ENCODE measurements at regions not wholly inside any gene's neighbourhood (a gene's known extent, or its start where the extent isn't known, plus 50 kb on each side); places are given as distances from the start of the nearest gene placed in this dataset.
"Not testable (repeated sequence)": the region's sequence is repeated elsewhere in the genome, so short reads cannot be mapped to it uniquely, and the experiment has no call there.

DNA sequence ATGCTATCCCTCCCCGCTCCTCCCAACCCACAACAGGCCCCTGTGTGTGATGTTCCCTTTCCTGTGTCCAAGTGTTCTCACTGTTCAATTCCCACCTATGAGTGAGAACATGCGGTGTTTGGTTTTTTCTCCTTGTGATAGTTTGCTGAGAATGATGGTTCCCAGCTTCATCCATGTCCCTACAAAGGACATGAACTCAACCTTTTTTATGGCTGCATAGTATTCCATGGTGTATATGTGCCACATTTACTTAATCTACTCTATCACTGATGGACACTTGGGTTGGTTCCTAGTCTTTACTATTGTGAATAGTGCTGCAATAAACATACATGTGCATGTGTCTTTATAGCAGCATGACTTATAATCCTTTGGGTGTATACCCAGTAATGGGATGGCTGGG lies 126.6 kb upstream of the HMGN3 start:
- BruUV-seq (replicated peaks); CTCF ChIA-PET; H3K4me2 ChIP-seq (ENCODE audit: low read length); H3K9me2 ChIP-seq (replicated peaks; ENCODE audit: low read length); H4K20me1 ChIP-seq (ENCODE audit: low read length); H3K79me2 ChIP-seq (ENCODE audit: low read length); H3K27ac ChIP-seq (ENCODE audit: low read length); H3K27me3 ChIP-seq (ENCODE audit: low read length); ATAC-seq; H2AFZ ChIP-seq (ENCODE audit: low read length); H3F3A ChIP-seq (ENCODE audit: low read length, unreplicated experiment); H3K4me1 ChIP-seq (ENCODE audit: insufficient read depth, low read length); H3K36me3 ChIP-seq (ENCODE audit: low read depth, low read length); H3K9ac ChIP-seq (ENCODE audit: low read length); H3K9me3 ChIP-seq (ENCODE audit: low read length); POLR2A ChIA-PET (ENCODE audit: unreplicated experiment); intact Hi-C loops (cut with micrococcal nuclease); H3K4me3 ChIP-seq (ENCODE audit: low read length); DNase-seq: not testable (repeated sequence)

- Histone ChIP-seq H4K20me1 (ENCODE audit: low read length) (no peaks in the 10 kb centered on the region), H3K9ac (ENCODE audit: low read length) (no peak overlapping the region), H3K27me3 (ENCODE audit: low read length) (no peaks in the 10 kb centered on the region), H3K4me1 (ENCODE audit: insufficient read depth, low read length) (no peaks in the 10 kb centered on the region), H3K4me3 (ENCODE audit: low read length) (no peak overlapping the region), H3K79me2 (ENCODE audit: low read length) (no peaks in the 10 kb centered on the region), H3K36me3 (ENCODE audit: low read depth, low read length) (no peaks in the 10 kb centered on the region), H3K9me3 (ENCODE audit: low read length) (no peaks in the 10 kb centered on the region), H3F3A (ENCODE audit: low read length, unreplicated experiment) (no peaks in the 10 kb centered on the region), H3K27ac (ENCODE audit: low read length) (no peak overlapping the region), H2AFZ (ENCODE audit: low read length) (no peak overlapping the region), H3K9me2 (replicated peaks; ENCODE audit: low read length) (no peaks in the 10 kb centered on the region), H3K4me2 (ENCODE audit: low read length) (peak overlapping the region; percentile 43)
- POLR2A ChIA-PET (ENCODE audit: unreplicated experiment), result no interaction called here
- no TSS peak for BruUV-seq (replicated peaks)
- DNase-seq, result peak; percentile 49
- ATAC-seq, result no peak; the same call in 1 of the 2 replicates
- intact Hi-C loops (cut with micrococcal nuclease), result no loop called here
- TF ChIP-seq EZH2phosphoT487 (IDR thresholded peaks at IDR 0.05; ENCODE audit: borderline replicate concordance, low read length), result no peak
- TF ChIP-seq CTCF (conservative IDR thresholded peaks at IDR 0.05; ENCODE audit: low read depth, low read length), result no peak
- TF ChIP-seq EZH2 (IDR thresholded peaks at IDR 0.05; ENCODE audit: low read length, unreplicated experiment), result no peak
- CTCF ChIA-PET, result no interaction called here
Observed at GRCh38 chr6:79353226-79353625, 118.7 kb upstream of the HMGN3 start.

DNA sequence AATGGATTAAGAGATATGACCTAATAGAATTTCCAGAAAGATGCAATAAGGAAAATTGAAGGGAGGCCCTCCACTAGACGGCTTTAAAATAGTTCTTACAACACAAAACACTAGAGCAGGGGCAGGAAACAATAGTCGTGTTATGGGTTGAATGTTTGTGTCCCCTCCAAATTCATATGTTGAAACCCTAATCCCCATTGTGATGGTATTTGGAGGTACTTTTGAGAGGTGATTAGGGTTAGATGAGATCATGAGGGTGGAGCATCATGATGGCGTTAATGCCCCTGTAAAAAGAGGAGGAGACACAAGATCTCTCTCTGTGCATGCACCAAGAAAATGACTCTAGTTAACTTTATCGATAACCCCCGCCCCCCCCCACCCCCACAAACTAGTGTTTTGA lies 104.0 kb upstream of the HMGN3 start:
- intact Hi-C loops (cut with micrococcal nuclease), result no loop called here
- no peak overlapping the region for H3K9ac ChIP-seq (ENCODE audit: low read length)
- no peaks in the 10 kb centered on the region for H4K20me1 ChIP-seq (ENCODE audit: low read length)
- ATAC-seq (no peak), DNase-seq (no peak)
- ChIA-PET POLR2A (ENCODE audit: unreplicated experiment) (no interaction called here), CTCF (no interaction called here)
- H3K9me3 ChIP-seq (ENCODE audit: low read length), result no peaks in the 10 kb centered on the region
- H3K4me3 ChIP-seq (ENCODE audit: low read length), result no peak overlapping the region
- no peak overlapping the region for H3K4me2 ChIP-seq (ENCODE audit: low read length)
- H3F3A ChIP-seq (ENCODE audit: low read length, unreplicated experiment), result no peaks in the 10 kb centered on the region
- H2AFZ ChIP-seq (ENCODE audit: low read length), result no peak overlapping the region
- H3K36me3 ChIP-seq (ENCODE audit: low read depth, low read length), result no peaks in the 10 kb centered on the region
- H3K27me3 ChIP-seq (ENCODE audit: low read length), result no peaks in the 10 kb centered on the region
- no peaks in the 10 kb centered on the region for H3K4me1 ChIP-seq (ENCODE audit: insufficient read depth, low read length)
- no peaks in the 10 kb centered on the region for H3K9me2 ChIP-seq (replicated peaks; ENCODE audit: low read length)
- no peaks in the 10 kb centered on the region for H3K79me2 ChIP-seq (ENCODE audit: low read length)
- no TSS peak for BruUV-seq (replicated peaks)
- TF ChIP-seq EZH2 (IDR thresholded peaks at IDR 0.05; ENCODE audit: low read length, unreplicated experiment) (no peak), EZH2phosphoT487 (IDR thresholded peaks at IDR 0.05; ENCODE audit: borderline replicate concordance, low read length) (no peak), CTCF (conservative IDR thresholded peaks at IDR 0.05; ENCODE audit: low read depth, low read length) (no peak)
- no peak overlapping the region for H3K27ac ChIP-seq (ENCODE audit: low read length)

Measured in PC-3 (cell line).